Epithelial cell of prostate (primary cell): ENCODE measurements at regions not wholly inside any gene's neighbourhood (a gene's known extent, or its start where the extent isn't known, plus 50 kb on each side); places are given as distances from the start of the nearest gene placed in this dataset.

ENCODE experiments used
- DNase-seq: peaks from one replicate; pipeline ENCODE4 v3.0.0-alpha.2; 2011; ENCODE audit warnings: low read depth, low spot score
- H3K27ac ChIP-seq: fragments of 450-650 bp; 2 replicates; pipeline ENCODE4 v1.5.1; 2017; ENCODE audit warnings: mild to moderate bottlenecking

- DNase-seq, result no peak
- no peak overlapping the region for H3K27ac ChIP-seq
These were observed 210.3 kb upstream of the RBMS1 start for GRCh38 chr2:160703648-160704585.

- no peak overlapping the region for H3K27ac ChIP-seq
- DNase-seq, result no peak
These were observed 221.8 kb upstream of the RBMS1 start for GRCh38 chr2:160715428-160715827.

- H3K27ac ChIP-seq, result no peak overlapping the region
- no peak for DNase-seq
These were observed 225.5 kb upstream of the RBMS1 start for GRCh38 chr2:160719116-160719515.

GRCh38 chr2:160720098-160720497 lies 226.5 kb upstream of the RBMS1 start:
- no peak overlapping the region for H3K27ac ChIP-seq
- DNase-seq, result no peak

GRCh38 chr2:160721089-160722040 lies 227.8 kb upstream of the RBMS1 start:
- DNase-seq, result no peak
- no peak overlapping the region for H3K27ac ChIP-seq

- H3K27ac ChIP-seq, result no peak overlapping the region
- no peak for DNase-seq
These were observed 232.4 kb upstream of the RBMS1 start for GRCh38 chr2:160726046-160726445.

GRCh38 chr2:160730296-160730995 lies 236.8 kb upstream of the RBMS1 start:
- DNase-seq, result no peak
- H3K27ac ChIP-seq, result no peak overlapping the region

- DNase-seq, result no peak
- no peak overlapping the region for H3K27ac ChIP-seq
These were observed 237.8 kb upstream of the RBMS1 start for GRCh38 chr2:160731415-160731814.

GRCh38 chr2:160731856-160732255 lies 238.2 kb upstream of the RBMS1 start:
- no peak overlapping the region for H3K27ac ChIP-seq

GRCh38 chr2:160735696-160736095 lies 242.1 kb upstream of the RBMS1 start:
- peak overlapping the region; percentile 47 for H3K27ac ChIP-seq
- no peak for DNase-seq

More at GRCh38 chr2:160731856-160732255, 238.2 kb upstream of the RBMS1 start:
- DNase-seq, result no peak

GRCh38 chr2:160736148-160737028 lies 242.8 kb upstream of the RBMS1 start:
- no peak for DNase-seq
- peak overlapping the region; percentile 47 for H3K27ac ChIP-seq

- DNase-seq, result no peak
- no peak overlapping the region for H3K27ac ChIP-seq
These were observed 243.6 kb upstream of the RBMS1 start for GRCh38 chr2:160737247-160737646.

- DNase-seq, result no peak
- H3K27ac ChIP-seq, result no peak overlapping the region
These were observed 247.7 kb upstream of the RBMS1 start for GRCh38 chr2:160741271-160741670.

- no peak overlapping the region for H3K27ac ChIP-seq
- DNase-seq, result no peak
These were observed 248.2 kb upstream of the RBMS1 start for GRCh38 chr2:160741815-160742214.

GRCh38 chr2:160742667-160743066 lies 249.1 kb upstream of the RBMS1 start:
- no peak for DNase-seq
- H3K27ac ChIP-seq, result no peak overlapping the region

GRCh38 chr2:160747501-160748170 lies 254.0 kb upstream of the RBMS1 start:
- no peak for DNase-seq
- H3K27ac ChIP-seq, result peak overlapping the region; percentile 10

GRCh38 chr2:160751021-160751420 lies 257.4 kb upstream of the RBMS1 start:
- peak overlapping the region; percentile 29 for H3K27ac ChIP-seq
- DNase-seq, result no peak

- DNase-seq, result no peak
- H3K27ac ChIP-seq, result peak overlapping the region; percentile 58
These were observed 259.1 kb upstream of the RBMS1 start for GRCh38 chr2:160752475-160753330.
